Epithelial cell of proximal tubule (primary cell): ENCODE measurements at regions not wholly inside any gene's neighbourhood (a gene's known extent, or its start where the extent isn't known, plus 50 kb on each side); places are given as distances from the start of the nearest gene placed in this dataset.

Experiments used
- DNase-seq: peaks from one replicate; pipeline ENCODE4 v3.0.0-alpha.2; 2011; ENCODE audit warnings: low read depth
- H3K4me3 ChIP-seq: 2 replicates; pipeline ENCODE4 v1.5.1; 2011; ENCODE audit warnings: low read depth, mild to moderate bottlenecking, low read length
- CTCF ChIP-seq: conservative IDR thresholded peaks from 2 replicates; pipeline ENCODE4 v1.5.1; 2012; ENCODE audit warnings: low read depth, mild to moderate bottlenecking, low read length

- no peak for TF ChIP-seq CTCF
- no peak overlapping the region for H3K4me3 ChIP-seq
- no peak for DNase-seq
Observed at GRCh38 chr3:70899816-70900215, 587.4 kb upstream of the MDFIC2 start.

GRCh38 chr3:70890020-70890394 is 577.6 kb upstream of the MDFIC2 start:
- H3K4me3 ChIP-seq: no peak overlapping the region
- TF ChIP-seq CTCF: no peak
- DNase-seq: no peak

GRCh38 chr3:70889162-70890019 is 577.0 kb upstream of the MDFIC2 start:
- H3K4me3 ChIP-seq: no peak overlapping the region
- TF ChIP-seq CTCF: no peak
- DNase-seq: no peak

GRCh38 chr3:70885636-70886035 is 573.2 kb upstream of the MDFIC2 start:
- no peak overlapping the region for H3K4me3 ChIP-seq
- DNase-seq: no peak
- TF ChIP-seq CTCF: no peak

GRCh38 chr3:70882104-70882503 is 569.7 kb upstream of the MDFIC2 start:
- H3K4me3 ChIP-seq: no peak overlapping the region
- no peak for DNase-seq
- no peak for TF ChIP-seq CTCF

GRCh38 chr3:70880421-70880820 is 568.0 kb upstream of the MDFIC2 start:
- TF ChIP-seq CTCF: no peak
- DNase-seq: no peak
- no peak overlapping the region for H3K4me3 ChIP-seq

- H3K4me3 ChIP-seq: no peak overlapping the region
- TF ChIP-seq CTCF: no peak
- no peak for DNase-seq
Observed at GRCh38 chr3:70876154-70876553, 563.7 kb upstream of the MDFIC2 start.
